NCI-H1930 (cell line): ENCODE measurements at regions not wholly inside any gene's neighbourhood (a gene's known extent, or its start where the extent isn't known, plus 50 kb on each side); places are given as distances from the start of the nearest gene placed in this dataset.

Source experiments
- DNase-seq, 2 experiments: peaks; one replicate each; lab custom pipeline; 2025; lab: John Stamatoyannopoulos, UW

DNA sequence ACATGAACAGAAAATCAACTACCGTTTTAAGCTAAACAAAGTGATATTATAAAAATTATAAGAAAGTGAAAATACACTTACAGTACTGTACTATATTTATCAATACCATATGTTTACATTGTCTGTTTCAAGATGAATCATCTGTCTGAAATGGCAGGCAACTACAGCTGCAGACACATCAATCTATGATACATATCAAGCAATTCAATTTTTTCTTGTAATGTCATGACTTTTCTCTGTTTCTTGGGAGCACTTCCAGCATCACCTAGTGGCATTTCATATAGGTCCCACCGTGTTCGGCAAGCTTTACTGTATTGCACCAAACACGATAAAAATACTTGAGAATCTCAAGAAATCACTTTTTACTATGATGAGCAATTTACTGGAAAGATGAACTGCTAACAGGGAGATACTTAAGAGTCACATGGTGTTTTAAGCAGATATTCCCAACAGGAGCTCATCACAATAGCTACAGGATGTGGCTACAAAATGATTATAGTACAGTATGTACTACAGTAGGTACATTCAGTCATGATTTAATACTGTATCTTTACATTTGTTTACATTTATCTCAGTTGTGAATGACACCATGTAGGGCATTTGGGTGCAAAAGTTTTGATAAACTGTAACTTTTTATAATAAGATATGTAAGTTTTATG, 207.4 kb downstream of the ADAM29 start:
- DNase-seq, result no peak

DNA sequence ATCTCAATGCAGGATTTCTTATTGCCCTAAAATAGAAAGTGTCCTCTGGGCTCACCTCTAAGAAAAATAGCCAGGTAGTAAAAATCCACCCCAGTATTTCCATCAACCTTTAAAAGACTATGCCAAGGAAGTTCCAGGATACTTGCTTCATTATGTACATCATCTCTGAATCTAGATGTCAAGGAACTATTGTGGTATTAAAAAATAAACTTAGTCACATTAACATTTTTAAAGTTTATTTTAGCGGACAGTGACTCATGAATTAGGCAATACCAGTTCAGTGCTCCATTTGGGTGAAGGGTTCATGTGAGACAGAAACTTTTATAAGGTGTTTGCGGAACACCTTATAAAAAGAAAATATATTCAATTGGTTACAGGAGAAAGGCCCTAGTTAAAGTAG, 209.2 kb downstream of the ADAM29 start:
- no peak for DNase-seq

DNA sequence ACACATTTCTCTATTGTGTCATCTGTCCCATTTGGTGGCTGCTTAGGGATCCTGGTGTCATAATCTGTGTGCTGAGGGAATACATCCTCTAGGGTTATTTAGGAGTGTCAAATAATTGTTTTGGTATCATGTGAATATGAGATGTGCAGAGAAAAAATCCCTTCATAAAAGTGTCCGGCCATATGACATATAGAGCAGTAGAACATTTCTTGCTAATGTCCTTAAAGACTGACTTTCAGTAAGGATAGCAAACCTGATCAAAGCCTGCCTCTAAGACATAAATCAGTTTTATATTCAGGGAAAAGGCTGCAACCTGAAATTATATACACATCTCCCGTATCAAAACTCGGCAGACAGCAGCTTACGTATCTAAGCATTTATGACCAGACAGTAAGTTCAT, 211.6 kb downstream of the ADAM29 start:
- DNase-seq, result no peak

DNA sequence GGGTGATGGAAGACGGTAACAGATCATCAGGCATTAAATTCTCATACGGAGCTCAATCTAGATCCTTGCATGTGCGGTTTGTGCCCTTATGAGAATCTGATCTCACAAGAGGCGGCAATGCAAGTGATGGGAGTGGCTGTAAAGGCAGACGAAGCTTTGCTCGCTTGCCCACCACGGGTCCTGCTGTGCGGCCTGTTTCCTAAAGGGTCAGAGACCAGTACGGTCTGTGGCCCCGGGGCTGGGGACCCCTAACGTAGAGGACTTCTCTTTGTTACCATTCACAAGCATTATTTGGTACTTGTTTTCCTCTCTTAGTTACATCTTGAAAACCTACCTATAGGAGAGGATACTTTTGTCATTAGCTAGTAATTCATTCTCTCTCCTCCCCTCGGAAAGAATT, 221.0 kb downstream of the ADAM29 start:
- no peak for DNase-seq

DNA sequence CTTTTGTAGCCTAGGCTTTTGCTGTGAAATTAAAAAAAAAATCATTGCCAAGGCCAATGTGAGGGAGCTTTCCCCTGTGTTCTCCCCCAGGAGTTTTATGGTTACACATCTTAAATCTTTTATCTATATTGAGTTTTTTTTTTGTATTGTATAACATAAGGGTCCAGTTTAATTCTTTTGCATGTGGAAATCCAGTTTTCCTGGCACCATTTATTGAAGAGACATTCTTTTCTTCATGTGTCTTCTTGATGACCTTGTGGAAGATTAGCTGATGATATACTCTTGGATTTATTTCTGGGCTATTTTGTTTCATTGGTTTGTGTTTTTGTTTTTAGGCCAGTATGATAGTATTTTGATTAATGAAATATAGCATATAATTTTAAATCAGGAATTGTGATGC, 225.0 kb downstream of the ADAM29 start:
- DNase-seq, result no peak

DNA sequence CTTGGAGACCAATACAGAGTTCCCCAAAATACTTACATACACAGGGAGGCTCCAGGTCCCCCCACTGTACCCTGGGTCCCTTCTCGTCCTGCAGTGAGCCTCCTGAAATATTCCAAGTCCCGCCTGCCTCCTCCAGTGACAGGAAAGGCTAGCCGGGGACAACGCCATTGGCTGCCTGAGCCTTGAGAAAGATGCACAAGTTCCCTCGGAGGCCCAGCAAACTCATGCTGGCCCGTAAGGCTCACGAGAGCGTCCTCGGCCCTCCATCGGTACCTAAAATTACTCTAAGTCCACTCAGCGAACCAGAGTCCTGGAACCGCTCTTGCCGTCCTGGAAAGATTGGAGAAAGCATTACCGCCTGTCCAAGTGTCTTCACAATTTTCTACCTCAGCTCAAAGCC, 228.6 kb downstream of the ADAM29 start:
- no peak for DNase-seq

DNA sequence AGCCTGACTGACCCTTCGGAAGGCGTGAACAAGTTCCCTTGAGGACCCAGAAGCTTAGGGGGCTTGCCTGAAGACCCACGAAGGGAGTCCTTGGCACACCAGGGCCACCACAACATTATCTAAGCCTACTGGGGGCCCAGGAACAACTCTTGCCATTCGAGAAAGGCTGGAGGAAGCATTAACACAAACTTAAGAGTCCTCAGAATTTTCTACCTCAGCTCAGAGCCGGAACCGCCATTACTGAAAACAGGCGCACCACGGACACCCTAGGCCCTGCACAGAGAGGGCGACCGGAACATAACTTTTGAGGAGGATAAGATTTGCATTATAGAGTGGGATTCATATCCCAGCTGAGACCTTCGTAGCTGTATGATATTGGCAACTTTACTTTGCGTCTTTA, 229.1 kb downstream of the ADAM29 start:
- DNase-seq, result no peak

DNA sequence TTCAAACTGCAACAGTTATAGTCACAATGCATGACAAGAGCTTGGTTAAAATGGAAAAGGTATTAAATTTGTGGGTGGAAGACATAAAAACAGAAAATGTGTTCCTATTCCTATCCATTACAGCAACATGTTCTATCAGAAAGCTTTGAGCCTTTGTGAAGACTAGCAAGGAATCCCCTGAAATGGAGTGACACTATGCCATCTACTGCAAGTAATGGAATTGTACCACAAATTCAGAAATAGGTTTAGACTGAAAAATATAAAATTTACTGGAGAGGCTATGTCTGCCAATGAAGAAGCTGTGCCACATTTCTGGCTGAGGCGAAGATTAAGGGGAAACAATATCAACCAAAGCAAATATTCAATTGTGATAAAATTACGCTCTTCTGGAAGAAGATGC, 247.9 kb downstream of the ADAM29 start:
- no peak for DNase-seq

DNA sequence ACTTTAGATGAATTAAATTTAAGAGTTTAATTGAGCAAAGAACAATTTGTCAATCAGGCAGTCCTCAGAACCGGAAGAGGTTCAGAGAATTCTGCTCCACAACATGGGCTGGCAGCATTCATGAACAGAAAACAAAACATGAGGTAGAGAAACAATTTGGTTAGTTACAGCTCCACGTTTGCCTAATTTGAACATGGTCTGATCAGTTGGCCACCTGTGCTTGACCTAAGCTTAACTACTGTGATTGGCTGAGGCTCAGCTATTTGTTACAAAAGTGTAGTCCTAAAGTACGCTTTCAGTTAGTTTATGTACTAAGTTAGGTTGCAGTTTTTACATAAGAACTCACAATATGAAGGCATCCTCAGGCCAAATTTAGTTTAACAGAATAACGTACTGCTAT, 258.6 kb downstream of the ADAM29 start:
- DNase-seq, result no peak

DNA sequence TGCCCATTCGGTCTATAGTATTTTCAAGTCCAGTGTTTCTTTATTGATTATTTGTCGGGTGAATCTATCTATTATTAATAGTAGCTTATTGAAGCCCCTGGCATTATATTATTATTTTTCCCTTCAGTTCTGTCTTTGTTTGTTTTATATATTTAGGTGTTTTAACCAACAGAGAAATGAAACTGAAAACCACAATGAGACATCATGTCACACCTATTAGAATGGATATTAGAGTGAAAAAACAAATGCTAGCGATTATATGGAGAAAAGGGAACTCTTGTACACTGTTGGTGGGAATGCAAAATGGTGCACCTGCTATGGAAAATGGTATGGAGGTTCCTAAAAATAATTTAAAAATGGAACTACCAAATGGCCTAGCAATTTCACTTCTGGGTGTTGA, 272.5 kb downstream of the ADAM29 start:
- no peak for DNase-seq

DNA sequence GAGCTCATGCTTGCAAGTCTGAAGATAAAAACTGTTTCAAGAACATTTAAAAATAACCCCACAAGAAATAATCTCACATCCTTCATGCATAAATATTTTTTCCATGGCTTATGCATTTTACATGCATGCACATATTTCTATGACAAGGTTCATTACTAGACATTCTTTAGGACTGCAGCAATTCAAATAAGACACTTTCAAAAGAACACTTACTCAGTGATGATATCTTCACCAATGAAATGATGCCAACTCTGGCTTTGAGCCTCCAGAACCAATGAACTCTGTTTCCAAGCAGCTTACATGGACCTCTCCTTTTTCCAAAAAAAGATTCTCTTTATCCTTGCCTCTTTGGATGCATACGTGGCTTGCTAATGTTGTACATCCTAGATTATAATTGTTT, 279.9 kb downstream of the ADAM29 start:
- DNase-seq, result no peak

DNA sequence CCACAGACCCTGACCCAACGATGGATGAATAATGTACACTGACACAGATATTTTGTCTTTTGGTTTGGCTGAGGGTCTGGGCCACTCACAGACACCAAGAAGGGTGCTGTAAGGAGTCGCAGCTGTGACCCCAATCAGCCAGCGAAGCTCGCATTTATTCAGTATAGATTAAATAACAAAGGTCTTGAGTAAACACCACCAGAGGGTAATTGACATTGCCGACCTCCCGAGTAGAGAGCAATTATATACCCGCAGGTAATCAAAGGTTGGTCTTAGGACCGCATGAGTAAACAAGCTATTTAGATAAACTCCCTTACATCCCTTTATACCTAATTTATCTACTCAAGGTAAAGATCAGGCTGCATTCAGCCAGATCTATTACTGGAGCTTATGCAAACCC, 297.1 kb downstream of the ADAM29 start:
- no peak for DNase-seq

DNA sequence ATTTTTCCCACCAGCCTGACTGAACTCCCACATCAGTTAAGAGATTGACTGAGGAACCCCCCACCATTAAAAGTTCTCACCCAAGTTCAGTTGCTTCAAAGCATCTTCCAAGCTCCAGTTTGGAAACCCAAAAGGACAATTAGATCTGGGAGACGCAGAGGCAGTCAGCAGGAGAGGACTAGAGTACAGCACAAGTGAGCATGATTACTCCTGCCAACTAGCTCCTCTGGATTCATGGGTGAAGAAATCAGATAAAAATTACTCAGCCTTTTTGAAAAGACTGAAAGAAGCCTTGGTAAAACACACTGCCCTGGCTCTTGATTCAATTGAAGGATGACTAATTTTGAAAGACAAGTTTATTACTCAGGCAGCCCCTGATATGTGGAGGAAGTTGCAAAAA, 297.5 kb downstream of the ADAM29 start:
- no peak for DNase-seq

DNA sequence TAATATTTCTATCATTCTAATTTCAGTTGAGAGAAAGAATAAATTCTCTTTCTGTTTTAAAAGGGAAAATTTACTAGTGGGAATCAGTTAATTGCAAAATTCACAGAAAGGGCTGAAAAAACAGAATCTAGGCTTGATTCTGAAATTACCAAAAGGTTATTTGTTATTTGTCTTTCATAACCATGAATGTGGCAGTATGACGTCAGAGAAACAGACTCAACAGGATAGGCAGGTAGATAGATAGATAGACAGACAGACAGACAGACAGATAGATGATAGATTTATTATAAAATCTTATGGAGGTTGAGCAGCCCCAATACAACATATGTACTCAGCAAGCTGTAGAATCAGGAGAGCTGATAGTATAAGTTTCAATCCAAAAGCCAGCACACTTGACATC, 311.0 kb downstream of the ADAM29 start:
- DNase-seq, result no peak

DNA sequence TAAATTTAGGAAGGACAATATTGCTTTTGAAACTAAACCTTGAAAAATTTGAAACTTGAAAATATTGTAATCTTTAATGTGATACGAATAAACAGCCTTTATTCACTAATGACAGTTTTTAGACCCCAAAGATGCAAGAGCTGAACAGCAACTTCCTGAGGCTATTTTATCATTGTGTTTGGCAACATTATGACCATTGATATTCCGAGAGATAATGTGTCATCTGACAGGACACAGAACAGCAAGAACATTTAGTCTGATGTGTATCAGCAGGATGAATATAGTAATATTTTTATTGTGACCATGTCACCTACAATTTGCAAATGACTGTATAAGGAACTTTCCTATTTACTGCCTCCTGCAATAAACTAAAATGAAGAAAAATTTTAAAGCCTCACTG, 316.0 kb downstream of the ADAM29 start:
- DNase-seq, result no peak

DNA sequence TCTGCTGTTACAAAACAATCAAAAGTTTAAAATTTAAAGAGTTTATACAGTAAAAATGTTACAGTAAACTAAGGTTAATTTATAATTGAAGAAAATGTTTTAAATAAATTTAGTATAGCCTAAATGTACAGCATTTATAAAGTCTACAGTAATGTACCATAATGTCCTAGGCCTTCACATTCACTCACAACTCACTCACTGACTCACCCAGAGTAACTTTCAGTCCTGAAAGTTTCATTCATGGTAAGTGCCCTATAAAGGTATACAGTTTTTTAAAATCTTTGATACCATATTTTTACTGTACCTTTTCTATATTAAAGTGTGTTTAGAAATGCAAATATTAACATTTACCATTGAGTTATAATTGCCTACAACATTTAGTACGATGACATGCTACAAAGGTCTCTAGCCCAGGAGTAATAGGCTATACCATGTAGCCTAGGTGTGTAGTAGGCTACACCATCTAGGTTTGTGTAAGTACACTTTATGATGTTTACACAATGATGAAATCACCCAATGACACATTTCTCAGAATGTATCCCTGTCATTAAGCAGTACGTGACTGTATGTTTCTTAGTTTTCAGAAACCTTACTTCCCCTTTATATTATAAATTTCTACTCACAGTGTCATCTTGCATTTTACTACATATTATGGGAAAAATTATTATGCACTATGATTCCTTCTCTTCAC, 320.8 kb downstream of the ADAM29 start:
- no peak for DNase-seq

DNA sequence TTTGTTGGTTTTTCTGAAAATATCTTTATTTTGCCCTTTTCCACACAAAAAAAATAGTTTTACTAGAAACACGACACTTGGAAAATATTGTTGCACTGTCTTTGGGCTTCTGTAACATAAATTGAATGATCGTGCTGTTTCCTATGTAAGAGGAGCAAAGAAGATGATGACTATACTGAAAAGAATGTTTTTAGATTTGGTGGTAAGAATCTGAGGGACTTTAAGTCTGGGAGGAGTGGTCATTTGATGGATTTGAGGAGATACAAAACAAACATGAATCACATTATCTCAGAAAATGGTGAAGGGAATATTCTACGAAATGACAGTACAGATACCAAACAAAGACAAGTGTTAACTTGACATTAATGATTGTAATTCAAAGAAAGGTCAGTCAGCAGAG, 328.8 kb downstream of the ADAM29 start:
- no peak for DNase-seq

DNA sequence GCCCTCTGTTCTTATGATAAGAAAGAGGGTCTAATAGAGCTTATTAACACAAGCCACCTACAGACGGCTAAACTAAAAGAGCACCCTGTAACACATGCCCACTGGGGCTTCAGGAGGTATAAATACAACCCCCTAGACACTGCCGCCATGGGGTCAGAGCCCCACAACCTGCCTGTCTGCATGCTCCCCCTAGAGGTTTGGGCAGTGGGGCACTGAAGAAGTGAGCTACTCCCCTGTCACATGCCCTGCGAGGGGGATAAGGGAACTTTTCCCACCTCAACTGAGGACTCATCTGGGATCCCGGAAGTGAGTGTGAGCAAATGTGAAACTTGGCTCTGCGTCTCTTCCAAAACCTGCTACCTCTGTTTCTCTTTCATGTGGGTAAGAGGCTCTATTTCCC, 334.5 kb downstream of the ADAM29 start:
- no peak for DNase-seq

DNA sequence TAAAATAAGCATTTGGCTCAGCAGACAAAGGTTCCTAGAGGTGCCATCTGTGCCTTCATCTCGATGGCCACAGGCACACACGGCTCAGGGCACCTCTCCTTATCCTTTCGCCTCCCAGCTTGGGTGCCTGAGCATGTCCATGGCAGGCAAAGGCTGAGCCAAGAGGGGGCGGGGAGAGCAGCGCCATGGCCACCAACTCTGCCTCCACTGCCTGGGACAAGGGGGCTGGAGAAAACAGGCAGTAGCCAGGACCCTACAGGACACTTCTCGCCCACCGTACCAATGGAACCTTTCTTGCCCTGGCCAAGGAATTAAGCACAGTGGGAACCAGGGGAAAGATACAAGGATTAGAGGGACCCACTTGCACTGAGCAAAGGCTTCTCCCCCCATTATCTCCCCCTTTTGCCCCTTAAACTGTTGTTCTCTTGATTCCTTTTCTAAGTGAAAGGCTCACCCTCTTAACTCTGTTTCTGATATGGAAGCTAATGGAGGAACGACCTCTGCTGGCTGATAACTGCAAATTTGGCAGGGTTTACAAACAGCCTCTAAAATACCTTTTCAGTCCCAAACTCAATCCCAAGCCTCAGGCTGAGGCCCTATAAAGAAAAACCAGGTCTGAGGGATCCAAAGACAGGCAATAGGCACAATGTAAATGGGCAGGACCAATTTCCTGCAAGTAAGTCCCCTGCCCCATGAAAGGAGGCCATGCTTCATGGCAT, 335.2 kb downstream of the ADAM29 start:
- DNase-seq, result no peak

DNA sequence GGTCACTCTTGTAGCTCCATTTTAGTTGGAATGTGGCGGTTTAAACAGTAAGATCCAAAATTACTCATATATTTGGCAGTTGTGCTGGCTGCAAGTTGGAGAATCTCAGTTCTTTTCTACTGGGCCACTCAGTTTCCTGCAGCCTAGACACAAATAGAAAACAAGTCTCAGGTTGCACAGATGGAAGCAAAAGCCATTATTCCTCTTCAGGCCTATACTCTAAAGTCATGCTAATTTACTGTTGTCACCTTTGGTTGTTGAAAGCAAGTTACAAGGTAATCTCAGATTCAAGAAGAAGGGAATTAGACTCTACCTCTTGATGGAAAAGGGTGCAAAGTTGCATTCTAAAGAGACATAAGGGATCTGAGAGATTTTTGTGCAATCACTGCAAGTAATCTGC, 345.4 kb downstream of the ADAM29 start:
- DNase-seq, result no peak

DNA sequence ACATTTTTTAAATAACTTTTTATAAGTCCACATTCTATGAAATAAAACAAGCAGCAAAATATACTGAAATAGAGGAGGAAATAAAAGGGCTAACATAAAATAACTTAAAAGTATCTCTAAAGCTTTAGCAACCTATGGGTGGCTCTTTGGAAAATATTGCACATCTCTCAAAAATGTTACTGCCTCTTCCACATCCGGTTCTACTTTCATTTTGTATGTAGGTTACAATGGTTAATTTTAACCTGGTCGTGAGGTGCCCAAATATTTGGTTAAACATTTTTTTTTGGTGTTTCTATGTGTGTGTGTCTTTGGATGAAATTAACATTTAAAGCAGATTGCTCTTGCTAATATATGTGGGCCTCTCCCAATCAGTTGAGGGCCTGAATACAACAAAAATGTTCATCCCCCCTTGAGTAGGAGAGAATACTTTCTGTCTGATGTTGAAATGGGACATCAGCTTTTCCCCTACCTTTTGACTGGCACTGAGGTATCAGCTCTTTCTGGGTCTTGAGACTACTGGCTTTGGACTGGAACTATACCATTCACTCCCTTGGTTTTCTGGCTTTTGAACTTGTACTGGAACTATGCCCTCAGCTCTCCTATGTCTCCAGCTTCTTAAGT, 353.0 kb downstream of the ADAM29 start:
- no peak for DNase-seq

DNA sequence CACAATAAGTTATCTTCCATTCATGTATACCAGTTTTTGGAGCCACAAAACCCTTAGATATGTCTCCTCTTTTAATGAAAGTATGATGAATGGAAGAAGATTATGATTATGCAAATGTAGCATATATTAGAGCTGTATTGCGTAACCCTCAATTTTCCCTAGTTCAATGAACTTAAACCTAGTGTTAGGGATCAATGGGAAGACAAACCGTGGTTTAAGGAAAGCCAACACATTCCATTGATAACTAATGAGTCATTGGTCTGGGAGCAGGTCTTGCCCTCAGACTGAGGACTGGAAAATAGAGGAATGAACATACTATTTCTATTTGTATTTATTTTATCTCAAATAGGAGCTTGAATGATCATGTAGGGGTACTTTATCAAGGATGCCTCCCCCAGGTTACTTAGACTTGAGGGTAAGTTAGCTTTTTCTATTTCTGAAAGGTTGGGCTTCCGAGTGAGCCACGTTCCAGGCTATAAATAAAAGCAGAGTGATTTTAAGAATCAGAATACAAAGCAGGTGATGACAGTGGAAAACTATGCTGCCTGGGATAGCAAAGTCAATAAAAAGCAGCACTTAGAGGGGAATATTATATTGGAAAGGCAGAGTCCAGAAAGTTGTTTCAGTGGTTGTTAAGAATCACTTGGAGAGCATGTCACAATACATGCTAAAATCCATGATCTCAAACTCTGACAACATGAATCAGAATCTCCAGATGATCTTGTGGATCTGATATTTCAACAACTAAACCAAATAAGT, 356.0 kb downstream of the ADAM29 start:
- no peak for DNase-seq
